Memory B cell (primary cell): ENCODE measurements at regions not wholly inside any gene's neighbourhood (a gene's known extent, or its start where the extent isn't known, plus 50 kb on each side); places are given as distances from the start of the nearest gene placed in this dataset.
"Not testable (repeated sequence)": the region's sequence is repeated elsewhere in the genome, so short reads cannot be mapped to it uniquely, and the experiment has no call there.

Experiments
- ATAC-seq: fragments of 150-1000 bp; cut with Tn5 transposase; 2 replicates; pipeline ENCODE4 v1.10.0; 2021; ENCODE audit warnings: low read depth, mild to moderate bottlenecking, moderate library complexity
- DNase-seq, 2 donors: peaks; one replicate each; pipeline ENCODE4 v3.0.0; 2022; ENCODE audit warnings: low spot score in 2 of 2
- H3K27ac Mint-ChIP-seq: one replicate; pipeline ENCODE4 v1.8.0; 2022; ENCODE audit warnings: mild to moderate bottlenecking, moderate library complexity, mixed read lengths
- H3K27me3 Mint-ChIP-seq: one replicate; pipeline ENCODE4 v1.8.0; 2022; ENCODE audit warnings: mixed read lengths
- H3K36me3 Mint-ChIP-seq: one replicate; pipeline ENCODE4 v1.8.0; 2022; ENCODE audit warnings: mild to moderate bottlenecking, mixed read lengths
- H3K4me1 Mint-ChIP-seq: one replicate; pipeline ENCODE4 v1.8.0; 2022; ENCODE audit warnings: mixed read lengths
- H3K4me3 Mint-ChIP-seq: one replicate; pipeline ENCODE4 v1.8.0; 2022; ENCODE audit warnings: mild to moderate bottlenecking, moderate library complexity, mixed read lengths
- H3K9me3 Mint-ChIP-seq: one replicate; pipeline ENCODE4 v1.8.0; 2022; ENCODE audit warnings: mixed read lengths

DNA sequence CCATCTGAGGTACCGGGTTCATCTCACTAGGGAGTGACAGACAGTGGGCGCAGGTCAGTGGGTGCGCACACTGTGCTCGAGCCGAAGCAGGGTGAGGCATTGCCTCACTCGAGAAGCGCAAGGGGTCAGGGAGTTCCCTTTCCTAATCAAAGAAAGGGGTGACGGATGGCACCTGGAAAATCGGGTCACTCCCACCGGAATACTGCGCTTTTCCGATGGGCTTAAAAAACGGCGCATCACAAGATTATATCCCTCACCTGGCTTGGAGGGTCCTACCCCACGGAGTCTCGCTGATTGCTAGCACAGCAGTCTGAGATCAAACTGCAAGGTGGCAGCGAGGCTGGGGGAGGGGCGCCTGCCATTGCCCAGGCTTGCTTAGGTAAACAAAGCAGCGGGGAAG lies 91.0 kb upstream of the SATB1 start:
- ATAC-seq, H3K4me3 Mint-ChIP-seq, DNase-seq, H3K36me3 Mint-ChIP-seq, H3K27ac Mint-ChIP-seq, H3K9me3 Mint-ChIP-seq, H3K27me3 Mint-ChIP-seq: not testable (repeated sequence)
- peaks cover 10% of the 10 kb centered on the region for H3K4me1 Mint-ChIP-seq

DNA sequence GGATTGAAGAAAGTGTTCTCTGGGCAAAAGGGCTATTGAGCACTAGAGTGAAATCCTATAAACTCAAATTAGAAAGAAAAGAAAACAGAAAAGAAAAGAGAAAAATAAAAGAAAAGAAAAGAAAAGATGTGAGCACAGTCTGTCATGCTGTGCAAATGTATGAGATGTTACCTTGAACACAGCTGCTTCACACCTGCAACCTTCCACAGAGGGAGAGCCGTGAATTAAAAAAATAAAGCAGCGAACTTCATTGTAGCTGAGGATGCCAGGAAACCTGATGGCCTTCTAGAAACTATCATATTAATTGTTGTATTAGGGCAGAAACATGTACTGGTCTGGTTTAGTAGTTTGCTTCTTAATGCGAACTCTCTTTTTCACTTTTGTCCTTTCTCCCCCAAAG lies 88.0 kb upstream of the SATB1 start:
- Mint-ChIP-seq H3K9me3 (no peaks in the 10 kb centered on the region), H3K36me3 (no peaks in the 10 kb centered on the region), H3K4me3 (no peak overlapping the region), H3K4me1 (peaks cover 10% of the 10 kb centered on the region), H3K27ac (no peak overlapping the region), H3K27me3 (no peaks in the 10 kb centered on the region)
- DNase-seq (no peak), ATAC-seq (no peak)

DNA sequence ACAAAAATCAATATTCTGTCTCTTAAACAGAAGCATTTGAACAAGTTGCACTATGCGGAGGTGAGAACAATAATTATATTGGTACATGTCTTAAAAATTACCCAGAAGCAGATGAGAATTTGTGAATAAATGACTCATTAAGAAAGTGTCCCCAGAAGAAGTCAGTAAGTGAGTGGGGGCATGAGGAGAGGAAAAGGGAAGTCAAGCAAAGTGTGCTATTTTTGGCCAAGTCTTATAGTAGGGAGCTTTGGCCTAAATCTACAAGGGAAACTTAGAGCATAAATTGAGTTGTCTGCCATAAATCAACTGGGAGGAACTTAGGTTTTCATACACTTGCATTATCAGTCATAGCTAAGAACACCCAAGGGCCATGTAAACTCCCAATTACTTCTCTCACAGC lies 86.9 kb upstream of the SATB1 start:
- peak; percentile 40 for ATAC-seq
- peaks cover 14% of the 10 kb centered on the region for H3K4me1 Mint-ChIP-seq
- no peaks in the 10 kb centered on the region for H3K9me3 Mint-ChIP-seq
- H3K4me3 Mint-ChIP-seq, result no peak overlapping the region
- no peaks in the 10 kb centered on the region for H3K27me3 Mint-ChIP-seq
- DNase-seq, result no peak
- no peaks in the 10 kb centered on the region for H3K36me3 Mint-ChIP-seq
- H3K27ac Mint-ChIP-seq, result no peak overlapping the region

DNA sequence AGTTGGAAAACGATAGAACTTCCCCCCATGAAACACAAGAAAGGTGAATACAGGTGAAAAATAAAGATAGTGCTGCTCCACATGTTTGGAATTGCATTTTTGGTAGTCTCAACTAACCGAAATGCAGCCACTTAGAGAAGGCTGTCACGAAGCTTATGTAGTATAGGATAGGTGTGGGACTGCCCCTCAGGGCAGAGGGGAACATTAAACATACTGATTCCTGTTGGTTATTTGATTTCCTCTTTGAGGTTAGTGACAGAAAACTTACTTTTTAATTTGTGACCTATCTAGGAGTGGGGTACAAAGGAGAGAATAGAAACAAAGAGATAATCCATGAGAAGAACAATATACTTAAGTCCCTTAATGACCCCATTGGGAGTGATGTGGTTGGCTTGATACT lies 85.8 kb upstream of the SATB1 start:
- no peak overlapping the region for H3K4me3 Mint-ChIP-seq
- ATAC-seq, result no peak

DNA sequence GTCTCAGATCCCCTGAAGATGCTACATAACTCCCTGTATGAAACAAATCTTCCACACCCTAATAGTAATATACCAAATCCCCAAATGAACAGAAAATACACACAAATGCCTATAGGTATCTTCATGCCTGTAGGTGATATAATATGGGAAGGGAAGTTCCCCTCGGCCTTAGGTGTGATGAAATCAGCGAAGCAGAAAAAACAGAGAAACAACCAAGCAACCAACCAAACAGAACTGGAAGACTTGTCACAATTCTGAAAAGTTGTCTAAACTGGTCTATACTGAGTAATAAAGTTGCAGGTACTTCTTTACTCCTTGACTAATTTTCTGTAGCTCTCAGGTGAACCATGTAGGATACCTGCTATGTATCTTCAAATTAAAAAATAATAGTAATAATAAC lies 82.2 kb upstream of the SATB1 start:
- peaks cover 2% of the 10 kb centered on the region for H3K27me3 Mint-ChIP-seq
- H3K36me3 Mint-ChIP-seq, result no peaks in the 10 kb centered on the region
- DNase-seq (peak in 1 of 2 donors; percentile 9), ATAC-seq (peak; percentile 89)
- peaks cover 18% of the 10 kb centered on the region for H3K4me1 Mint-ChIP-seq
- H3K4me3 Mint-ChIP-seq, result no peak overlapping the region
- H3K9me3 Mint-ChIP-seq, result no peaks in the 10 kb centered on the region
- H3K27ac Mint-ChIP-seq, result peak overlapping the region; percentile 79

More for the DNA sequence above, 85.8 kb upstream of the SATB1 start:
- H3K4me1 Mint-ChIP-seq, result peaks cover 16% of the 10 kb centered on the region
- no peak for DNase-seq
- no peak overlapping the region for H3K27ac Mint-ChIP-seq
- H3K27me3 Mint-ChIP-seq, result no peaks in the 10 kb centered on the region
- H3K9me3 Mint-ChIP-seq, result no peaks in the 10 kb centered on the region
- H3K36me3 Mint-ChIP-seq, result no peaks in the 10 kb centered on the region

DNA sequence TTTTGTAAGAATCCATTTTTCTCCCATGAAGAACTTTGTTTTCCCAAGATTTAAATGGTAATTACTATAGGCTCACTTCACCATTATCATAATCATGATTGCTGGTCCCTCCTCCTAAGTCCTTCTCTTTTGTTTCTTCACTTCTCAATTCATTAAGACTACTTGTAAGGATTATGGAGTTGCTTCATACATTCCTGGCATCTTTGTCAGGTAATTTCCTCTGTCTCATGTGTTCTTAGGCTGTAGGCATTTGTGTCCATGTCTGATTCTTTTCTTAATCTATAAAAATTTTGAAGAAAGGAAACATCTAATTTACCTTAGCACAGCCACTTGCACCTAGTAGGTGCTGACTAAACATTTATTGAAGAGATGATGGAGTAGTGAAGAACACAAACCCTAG lies 79.9 kb upstream of the SATB1 start:
- no peak overlapping the region for H3K27ac Mint-ChIP-seq
- H3K27me3 Mint-ChIP-seq, result peaks cover 4% of the 10 kb centered on the region
- ATAC-seq (no peak), DNase-seq (no peak)
- no peak overlapping the region for H3K4me3 Mint-ChIP-seq
- H3K36me3 Mint-ChIP-seq, result no peaks in the 10 kb centered on the region
- H3K9me3 Mint-ChIP-seq, result no peaks in the 10 kb centered on the region
- H3K4me1 Mint-ChIP-seq, result peaks cover 8% of the 10 kb centered on the region

DNA sequence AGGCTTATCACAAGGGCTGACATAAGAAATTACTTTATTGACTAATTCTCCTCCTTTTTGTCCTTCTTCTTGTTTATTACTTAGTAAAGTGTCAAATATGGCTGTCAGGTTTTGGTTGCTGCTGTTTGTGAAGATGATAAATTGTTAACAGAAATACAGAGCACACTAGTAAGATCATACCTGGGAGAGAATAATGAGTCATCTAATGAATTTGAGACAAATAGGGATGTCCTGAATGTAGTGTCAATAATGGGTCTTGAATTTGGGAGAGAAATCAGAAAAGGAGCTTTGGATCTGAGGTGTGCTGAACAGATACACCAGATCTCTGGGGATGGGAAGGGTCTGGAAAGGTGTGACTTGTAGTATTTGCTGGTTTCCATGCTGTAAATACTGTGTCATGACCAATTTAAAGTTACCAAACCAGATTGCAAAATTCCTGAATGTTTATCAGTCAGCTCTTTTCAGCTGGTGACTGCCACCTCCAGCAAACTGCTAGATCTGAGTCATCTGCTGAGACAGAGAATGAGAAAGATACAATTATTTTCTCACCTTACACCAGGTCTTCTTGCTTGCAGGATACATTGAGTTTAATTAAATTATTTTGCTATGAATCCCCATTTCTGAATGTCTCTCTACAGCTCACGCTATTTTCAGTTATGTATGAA lies 76.7 kb upstream of the SATB1 start:
- H3K27ac Mint-ChIP-seq, result no peak overlapping the region
- peaks cover 16% of the 10 kb centered on the region for H3K4me1 Mint-ChIP-seq
- ATAC-seq, result no peak

DNA sequence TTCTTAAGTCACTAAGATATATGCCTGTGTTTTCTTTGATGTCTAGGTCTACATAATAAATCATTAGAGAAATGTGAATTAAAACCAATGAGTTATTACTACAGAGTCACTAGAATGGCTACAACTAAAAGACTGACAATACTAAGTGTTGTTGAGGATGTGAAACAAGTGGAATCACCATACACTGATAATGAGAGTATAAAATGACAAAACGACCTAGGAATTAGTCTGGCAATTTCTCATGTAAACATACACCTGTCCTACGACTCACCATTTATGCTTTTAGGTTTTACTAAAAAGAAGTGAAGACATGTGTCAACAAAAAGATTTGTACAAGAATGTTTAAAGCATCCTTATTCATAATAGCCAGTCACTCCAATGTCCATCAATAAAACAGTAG lies 75.2 kb upstream of the SATB1 start:
- DNase-seq (no peak), ATAC-seq (no peak)
- H3K9me3 Mint-ChIP-seq, result peaks cover 1% of the 10 kb centered on the region
- peaks cover 6% of the 10 kb centered on the region for H3K27me3 Mint-ChIP-seq
- no peaks in the 10 kb centered on the region for H3K36me3 Mint-ChIP-seq
- H3K4me1 Mint-ChIP-seq, result peaks cover 15% of the 10 kb centered on the region
- H3K4me3 Mint-ChIP-seq, result no peak overlapping the region
- no peak overlapping the region for H3K27ac Mint-ChIP-seq

More for the DNA sequence above, 76.7 kb upstream of the SATB1 start:
- Mint-ChIP-seq H3K27me3 (peaks cover 6% of the 10 kb centered on the region), H3K36me3 (no peaks in the 10 kb centered on the region), H3K4me3 (no peak overlapping the region), H3K9me3 (peaks cover 1% of the 10 kb centered on the region)
- no peak for DNase-seq

DNA sequence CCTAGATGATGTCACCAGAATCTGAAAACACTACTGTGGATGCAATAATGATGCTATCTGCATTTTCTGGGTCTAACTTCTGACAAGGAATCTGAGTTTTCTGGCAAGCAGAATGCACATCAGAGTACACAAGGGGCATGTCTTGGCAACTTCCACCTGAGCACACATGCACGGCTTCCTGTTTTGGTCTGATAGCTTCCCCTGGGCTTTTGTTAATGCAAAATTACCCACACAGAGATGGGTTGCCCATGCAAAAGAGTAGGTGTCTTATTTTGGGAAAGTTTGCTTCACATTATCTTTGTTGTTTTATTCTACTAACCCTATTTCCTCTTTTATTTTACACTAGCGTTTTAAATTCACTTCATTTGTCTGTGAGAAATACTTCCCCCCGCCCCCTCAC lies 74.2 kb upstream of the SATB1 start:
- Mint-ChIP-seq H3K27me3 (peaks cover 5% of the 10 kb centered on the region), H3K4me3 (peak overlapping the region; percentile 31), H3K9me3 (peaks cover 1% of the 10 kb centered on the region), H3K4me1 (peaks cover 15% of the 10 kb centered on the region), H3K27ac (no peak overlapping the region), H3K36me3 (no peaks in the 10 kb centered on the region)
- DNase-seq (peak; percentile 19 to 55), ATAC-seq (peak; percentile 100)

DNA sequence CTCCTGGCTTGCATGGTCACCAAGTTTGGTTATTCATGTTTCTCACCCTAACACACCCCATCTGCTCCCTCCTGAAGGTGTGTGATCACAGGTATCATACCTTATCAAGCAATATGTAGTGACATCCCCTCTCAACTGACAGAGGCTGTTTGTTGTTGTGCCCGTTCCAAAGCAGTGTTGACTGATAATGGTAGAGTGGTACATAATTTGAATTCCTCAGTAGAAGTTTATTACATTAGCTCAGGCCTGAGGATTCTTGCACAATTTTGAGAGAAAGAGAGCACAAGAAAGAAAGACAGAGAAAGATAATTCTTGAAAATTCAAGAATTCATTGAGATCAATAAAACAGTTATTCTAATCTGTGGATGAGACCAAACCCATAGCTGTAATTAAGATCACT lies 69.1 kb upstream of the SATB1 start:
- Mint-ChIP-seq H3K27me3 (peaks cover 5% of the 10 kb centered on the region), H3K27ac (no peak overlapping the region), H3K4me3 (no peak overlapping the region), H3K9me3 (peaks cover 1% of the 10 kb centered on the region), H3K4me1 (peaks cover 9% of the 10 kb centered on the region), H3K36me3 (peaks cover 2% of the 10 kb centered on the region)
- DNase-seq (no peak), ATAC-seq (no peak)

DNA sequence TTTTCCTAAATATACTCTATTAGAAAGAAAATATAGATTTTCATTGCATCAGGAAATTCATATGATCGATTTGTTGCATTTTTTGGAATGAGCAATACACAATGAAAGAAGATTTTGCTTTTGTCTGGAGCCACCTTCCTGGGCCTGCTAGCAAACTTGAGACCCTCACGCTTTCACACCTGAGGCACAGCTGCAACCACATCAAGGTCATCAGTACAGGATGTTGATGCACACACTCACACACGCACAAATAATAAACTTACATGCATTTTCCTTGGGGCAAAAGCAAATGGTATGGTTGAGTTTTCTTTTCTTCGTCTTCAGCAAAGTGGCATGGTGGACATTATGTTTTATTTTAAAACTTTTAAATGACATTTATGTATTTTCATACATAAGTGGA lies 64.8 kb upstream of the SATB1 start:
- Mint-ChIP-seq H3K4me3 (no peak overlapping the region), H3K27me3 (peaks cover 4% of the 10 kb centered on the region), H3K36me3 (peaks cover 2% of the 10 kb centered on the region), H3K27ac (no peak overlapping the region), H3K4me1 (no peaks in the 10 kb centered on the region), H3K9me3 (no peaks in the 10 kb centered on the region)
- DNase-seq, result no peak
- ATAC-seq, result no peak

DNA sequence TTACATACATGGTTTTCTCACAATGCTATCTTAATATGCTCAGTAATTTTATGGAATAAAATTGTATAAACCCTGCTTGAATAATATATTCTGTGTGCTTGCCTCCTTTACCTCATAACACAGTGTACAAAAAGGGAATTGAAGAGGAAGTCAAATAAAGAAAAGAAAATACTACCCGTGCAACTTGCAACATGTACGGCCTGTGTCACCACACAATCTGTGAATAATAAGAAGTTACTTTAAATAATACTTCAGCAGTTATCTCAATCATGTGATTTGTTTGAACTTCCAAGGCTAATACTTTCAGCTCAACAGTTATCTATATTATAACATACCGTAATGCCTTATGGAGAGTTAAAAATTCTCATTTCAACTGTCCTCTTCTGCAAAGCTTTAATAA lies 58.1 kb upstream of the SATB1 start:
- Mint-ChIP-seq H3K4me3 (no peak overlapping the region), H3K27ac (no peak overlapping the region), H3K27me3 (peaks cover 3% of the 10 kb centered on the region), H3K4me1 (no peaks in the 10 kb centered on the region), H3K9me3 (no peaks in the 10 kb centered on the region), H3K36me3 (no peaks in the 10 kb centered on the region)
- no peak for ATAC-seq
- DNase-seq, result no peak

DNA sequence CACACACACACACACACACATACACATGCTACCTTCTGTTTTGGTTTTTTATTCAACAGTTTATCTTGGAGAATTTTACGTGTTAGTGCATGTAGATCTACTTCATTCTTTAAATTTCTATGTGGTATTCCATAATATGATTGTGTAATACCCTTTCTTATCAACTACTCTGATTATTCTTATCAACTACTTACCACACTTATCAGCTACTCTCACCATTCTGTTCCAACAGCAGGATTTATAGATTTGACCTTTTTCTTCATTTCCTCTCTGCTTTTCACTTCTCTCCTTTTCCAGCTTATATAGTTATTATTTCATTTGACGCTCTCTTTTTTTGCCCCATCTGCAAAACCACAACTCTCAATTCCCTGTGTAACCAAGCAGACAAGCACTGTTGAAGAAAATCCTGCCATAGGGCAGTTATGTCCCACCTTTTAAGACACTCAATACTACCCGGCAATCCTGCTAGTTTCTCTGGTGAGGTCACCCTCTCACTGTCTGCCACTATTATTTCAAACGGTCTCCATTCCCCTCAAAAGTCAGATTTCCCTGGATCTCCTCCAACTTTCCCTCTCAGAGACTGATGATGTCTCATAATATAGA lies 56.9 kb upstream of the SATB1 start:
- Mint-ChIP-seq H3K4me1 (no peaks in the 10 kb centered on the region), H3K36me3 (no peaks in the 10 kb centered on the region), H3K9me3 (peaks cover 2% of the 10 kb centered on the region), H3K27ac (no peak overlapping the region), H3K27me3 (peaks cover 2% of the 10 kb centered on the region), H3K4me3 (no peak overlapping the region)
- DNase-seq (no peak), ATAC-seq (no peak)

DNA sequence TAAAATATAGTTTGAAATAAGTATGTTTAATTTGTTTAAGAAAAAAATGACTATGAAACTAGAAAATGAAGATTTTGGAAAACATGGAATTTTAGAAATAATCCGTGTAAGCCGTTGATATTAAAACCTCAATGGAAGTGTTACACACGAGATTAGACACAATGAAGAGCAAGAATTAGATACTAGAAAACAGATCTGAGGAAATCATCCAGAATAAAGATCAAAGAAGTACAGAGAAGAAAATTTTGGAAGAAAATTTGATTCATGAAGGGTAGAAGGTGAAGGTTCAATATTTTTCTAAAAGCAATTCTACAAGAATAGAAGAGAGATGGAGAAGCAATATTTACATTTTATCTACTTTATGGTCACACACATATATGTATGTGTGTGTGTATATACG lies 52.5 kb upstream of the SATB1 start:
- Mint-ChIP-seq H3K4me3 (no peak overlapping the region), H3K36me3 (no peaks in the 10 kb centered on the region), H3K4me1 (no peaks in the 10 kb centered on the region), H3K27ac (no peak overlapping the region), H3K27me3 (peaks cover 4% of the 10 kb centered on the region), H3K9me3 (peaks cover 2% of the 10 kb centered on the region)
- DNase-seq (no peak), ATAC-seq (no peak)
